Endothelial cell of hepatic sinusoid (primary cell): ENCODE measurements at regions not wholly inside any gene's neighbourhood (a gene's known extent, or its start where the extent isn't known, plus 50 kb on each side); places are given as distances from the start of the nearest gene placed in this dataset.
"Not testable (repeated sequence)": the region's sequence is repeated elsewhere in the genome, so short reads cannot be mapped to it uniquely, and the experiment has no call there.

Experiments used
- in situ Hi-C: cut with HindIII; loops from 2 replicates; pipeline ENCODE4 v1.10.0; 2017; ENCODE audit warnings: low sequenced_read_pairs

- in situ Hi-C loops = no loop called here
Observed at GRCh38 chr1:98157524-98158313, 236.9 kb upstream of the DPYD start.

DNA sequence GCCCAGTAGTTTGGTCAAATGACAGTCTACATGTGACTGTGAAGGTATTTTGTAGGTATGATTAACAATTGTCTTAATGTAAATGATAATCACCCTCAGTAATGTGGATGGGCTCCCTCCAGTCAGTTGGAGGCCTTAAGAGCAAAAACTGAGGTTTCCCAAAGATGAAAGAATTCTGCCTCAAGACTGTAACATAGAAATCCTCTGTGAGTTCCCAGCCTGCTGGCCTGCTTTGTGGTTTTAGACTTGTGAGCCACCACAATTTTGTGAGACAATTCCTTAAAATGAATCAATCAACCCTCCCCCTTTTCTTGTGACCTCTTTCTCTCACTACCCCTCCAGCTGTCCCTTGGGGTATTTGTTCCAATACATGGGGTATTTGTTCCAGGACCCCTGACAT is 226.4 kb upstream of the DPYD start:
- in situ Hi-C loops = no loop called here

GRCh38 chr1:98145655-98146054 is 224.8 kb upstream of the DPYD start:
- in situ Hi-C loops = no loop called here

GRCh38 chr1:98143403-98143802 is 222.6 kb upstream of the DPYD start:
- in situ Hi-C loops = no loop called here

GRCh38 chr1:98133131-98133530 is 212.3 kb upstream of the DPYD start:
- in situ Hi-C loops = no loop called here

- in situ Hi-C loops = no loop called here
Observed at GRCh38 chr1:98130408-98130807, 209.6 kb upstream of the DPYD start.

DNA sequence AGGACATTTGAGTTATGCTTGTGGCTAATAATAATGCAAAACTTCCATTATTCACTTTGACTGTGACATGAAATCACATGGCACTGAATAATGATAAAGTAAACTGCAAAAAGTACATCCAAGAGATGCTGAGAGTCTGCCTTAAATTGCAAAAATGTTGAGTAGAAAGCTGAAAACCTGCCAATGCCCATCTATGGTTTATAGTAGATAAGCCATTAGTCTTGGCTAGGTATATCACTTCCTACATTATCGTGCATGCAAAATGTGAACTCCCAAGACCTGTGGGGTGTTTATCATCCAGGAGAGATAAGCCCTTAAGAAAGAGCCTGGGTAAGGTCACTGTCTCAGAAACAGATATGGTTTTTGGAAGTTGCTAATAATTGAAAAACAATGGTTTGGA is 208.7 kb upstream of the DPYD start:
- in situ Hi-C loops = no loop called here

- in situ Hi-C loops = no loop called here
Observed at GRCh38 chr1:98126740-98127139, 205.9 kb upstream of the DPYD start.

GRCh38 chr1:98121646-98122045 is 200.8 kb upstream of the DPYD start:
- in situ Hi-C loops = no loop called here

GRCh38 chr1:98119796-98120195 is 199.0 kb upstream of the DPYD start:
- in situ Hi-C loops = no loop called here

DNA sequence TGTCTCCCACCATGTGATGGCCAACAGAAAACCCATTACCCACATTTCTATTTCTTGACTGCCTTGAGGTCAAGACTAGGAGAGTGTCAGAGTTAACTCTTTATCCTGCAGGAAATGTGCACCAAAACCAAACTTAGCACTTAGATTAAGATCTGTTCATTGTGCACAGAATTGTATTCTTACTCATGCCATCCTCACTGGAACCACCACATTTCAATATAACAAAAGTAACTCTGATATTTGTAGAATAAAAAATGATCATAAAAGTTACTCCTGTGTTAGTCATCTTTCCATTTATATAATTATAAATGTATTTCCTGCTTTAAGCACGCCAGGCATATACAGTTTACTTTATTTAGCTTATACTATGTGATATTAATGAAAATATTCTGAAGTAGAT is 193.0 kb upstream of the DPYD start:
- in situ Hi-C loops = no loop called here

GRCh38 chr1:98112626-98113025 is 191.8 kb upstream of the DPYD start:
- in situ Hi-C loops = no loop called here

GRCh38 chr1:98110674-98111073 is 189.8 kb upstream of the DPYD start:
- in situ Hi-C loops = no loop called here

DNA sequence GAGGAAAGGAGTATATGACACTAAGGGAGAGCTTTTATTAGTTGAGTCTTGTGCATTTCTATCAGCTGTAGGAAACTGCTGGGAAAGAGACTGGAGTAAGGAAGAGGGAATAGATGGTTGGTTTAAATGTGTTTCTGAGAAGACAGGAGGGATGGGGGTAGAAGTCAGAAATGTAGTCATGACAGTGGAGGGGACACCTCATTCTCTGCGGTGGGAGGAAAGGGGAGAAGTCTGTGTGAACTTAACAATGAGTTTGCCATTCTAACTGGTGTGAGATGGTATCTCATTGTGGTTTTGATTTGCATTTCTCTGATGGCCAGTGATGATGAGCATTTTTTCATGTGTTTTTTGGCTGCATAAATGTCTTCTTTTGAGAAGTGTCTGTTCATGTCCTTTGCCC is 187.5 kb upstream of the DPYD start:
- in situ Hi-C loops = not testable (repeated sequence)

GRCh38 chr1:98107256-98107655 is 186.4 kb upstream of the DPYD start:
- in situ Hi-C loops = no loop called here

GRCh38 chr1:98104289-98104688 is 183.5 kb upstream of the DPYD start:
- in situ Hi-C loops = no loop called here

DNA sequence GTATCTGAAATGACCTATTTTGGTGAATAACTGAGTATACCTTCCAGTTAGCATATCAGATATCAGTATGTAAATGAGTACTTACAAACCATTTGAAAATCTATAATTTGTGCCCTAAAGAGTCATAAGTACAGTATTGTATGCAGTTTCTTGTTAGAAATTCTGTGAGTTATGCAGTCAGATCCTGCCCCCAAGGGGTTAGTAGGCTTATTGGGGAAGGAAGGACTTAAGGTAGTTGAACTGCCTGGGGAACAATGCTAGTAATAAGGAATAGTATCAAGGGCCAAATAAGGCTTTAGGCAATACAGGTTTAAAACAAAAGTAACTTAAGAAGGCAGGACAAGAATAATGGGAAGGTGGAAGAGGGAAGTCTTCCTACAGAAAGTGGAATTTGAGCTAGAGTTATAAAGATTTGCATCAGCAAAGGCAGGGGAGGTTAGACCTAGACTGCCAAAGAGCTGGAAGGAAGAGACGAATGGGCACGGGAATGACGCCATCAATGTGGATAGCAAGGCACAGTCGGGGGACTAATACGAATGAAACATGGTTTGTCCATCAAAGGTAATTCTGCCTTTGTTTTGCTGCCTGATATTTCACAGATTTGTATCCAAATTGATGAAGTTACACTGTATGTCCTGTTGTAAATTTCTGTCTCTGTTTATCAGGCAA is 182.9 kb upstream of the DPYD start:
- in situ Hi-C loops = no loop called here

DNA sequence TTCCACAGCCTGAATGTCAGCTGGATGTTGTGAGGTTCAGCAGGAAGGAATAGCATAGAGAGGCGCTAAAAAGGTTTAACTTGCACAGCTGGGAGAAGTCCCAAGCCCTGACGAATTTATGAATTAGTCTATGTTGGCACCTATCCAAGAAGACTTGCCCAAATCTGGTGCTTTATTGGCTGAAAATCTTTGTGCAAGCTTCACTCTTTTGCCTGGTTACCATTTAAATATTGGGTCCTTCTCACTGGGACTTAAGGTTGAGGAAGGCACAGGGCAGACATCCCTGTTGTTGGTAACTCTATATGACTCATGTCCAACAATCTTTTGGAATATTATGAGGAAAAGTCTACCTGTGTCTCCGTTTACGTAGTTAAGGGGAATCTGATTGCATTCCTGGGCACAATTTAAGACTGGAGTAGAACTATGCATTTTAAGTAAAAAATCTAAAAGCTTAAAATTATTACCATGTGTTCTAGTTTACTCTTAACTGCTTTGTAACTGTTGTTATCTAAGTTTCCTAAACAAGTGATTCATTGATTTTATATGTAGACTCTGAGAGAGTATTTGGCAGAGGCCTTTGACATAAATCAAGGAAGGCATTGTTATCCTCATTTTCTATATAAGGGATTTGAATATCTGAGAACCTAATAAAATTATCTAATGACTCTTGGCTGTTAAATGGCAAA is 181.7 kb upstream of the DPYD start:
- in situ Hi-C loops = no loop called here

DNA sequence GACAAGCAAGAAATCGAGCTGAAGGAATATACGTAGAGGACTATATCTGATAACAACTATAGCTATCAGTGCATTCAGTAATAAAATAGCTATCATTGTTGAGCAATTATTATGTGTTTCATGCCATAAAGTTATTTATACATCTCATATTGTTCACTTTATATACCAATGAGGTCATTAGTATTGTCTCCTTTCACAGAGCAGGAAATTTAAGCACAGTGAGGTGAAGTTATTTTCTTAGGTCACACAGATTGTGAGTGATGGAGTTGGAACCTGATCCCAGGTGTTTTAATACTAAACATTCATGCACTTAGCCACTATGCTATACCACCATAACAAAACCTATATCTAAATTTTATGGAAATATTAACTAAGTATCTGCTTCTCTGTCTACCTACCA is 180.5 kb upstream of the DPYD start:
- in situ Hi-C loops = no loop called here

DNA sequence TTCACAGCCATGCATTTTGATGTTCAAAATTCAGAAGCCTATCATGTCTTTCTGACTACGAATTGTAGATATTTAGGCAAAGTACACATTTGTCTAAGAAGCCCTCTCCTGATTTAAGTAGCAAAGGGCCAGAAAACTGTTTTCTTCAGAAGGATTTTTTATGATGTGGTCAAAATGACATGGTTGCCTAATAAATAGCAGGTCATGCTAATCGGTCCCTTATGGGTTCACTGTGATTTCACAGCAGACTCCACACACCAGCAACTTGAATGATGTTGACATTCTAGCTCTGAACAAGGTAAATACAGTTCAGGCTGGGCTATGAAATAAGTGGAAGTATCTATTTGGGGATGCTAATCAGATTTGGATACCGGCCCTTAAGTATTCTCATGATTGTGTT is 178.7 kb upstream of the DPYD start:
- in situ Hi-C loops = no loop called here

DNA sequence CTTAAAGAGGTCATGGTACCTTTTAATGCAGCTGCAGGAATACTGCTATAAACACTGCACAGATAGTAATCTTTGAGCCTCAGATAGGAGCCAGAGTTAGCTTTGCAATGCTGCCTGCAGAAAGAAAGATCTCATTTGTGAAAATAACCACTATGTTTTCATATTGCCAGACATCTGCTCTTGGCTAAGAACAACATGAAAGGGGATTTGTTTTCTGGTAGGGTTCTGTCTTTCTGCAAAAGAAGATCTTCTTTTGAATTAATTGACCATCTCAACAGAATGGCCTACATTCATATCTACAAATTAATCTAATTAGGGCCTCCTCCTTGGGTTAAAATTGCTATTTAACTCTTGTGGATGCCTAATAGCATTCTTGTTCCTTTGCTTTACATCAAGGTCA is 177.6 kb upstream of the DPYD start:
- in situ Hi-C loops = no loop called here

DNA sequence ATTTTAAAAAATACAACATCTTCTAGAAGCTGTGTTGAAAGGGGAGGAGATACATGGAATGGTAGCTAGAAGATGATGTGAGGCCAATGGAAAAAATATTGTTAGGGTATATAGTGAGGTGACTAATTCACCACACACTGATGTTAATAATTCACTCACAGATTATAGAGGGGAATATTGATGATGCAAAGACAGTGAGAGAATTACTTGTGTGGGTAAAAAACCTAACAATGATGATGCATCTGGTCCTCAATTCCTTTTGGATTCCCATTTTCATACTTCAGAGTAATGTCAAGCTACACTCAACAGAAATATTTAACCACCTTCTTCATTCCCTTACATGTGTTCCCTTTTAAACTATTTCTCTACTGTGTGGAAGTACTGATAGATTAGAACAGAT is 169.5 kb upstream of the DPYD start:
- in situ Hi-C loops = no loop called here
